Testis (tissue), 2 donors: ENCODE measurements at regions not wholly inside any gene's neighbourhood (a gene's known extent, or its start where the extent isn't known, plus 50 kb on each side); places are given as distances from the start of the nearest gene placed in this dataset.

ENCODE experiments used
- DNase-seq: peaks from one replicate; pipeline ENCODE4 v3.0.0-alpha.2; 2019
- H3K27ac ChIP-seq, 2 donors: fragments of 200-600 bp; sonication (generic); one replicate each; pipeline ENCODE4 v1.5.1; 2019
- H3K27me3 ChIP-seq: fragments of 200-600 bp; sonication (generic); one replicate; pipeline ENCODE4 v1.5.1; 2019
- H3K36me3 ChIP-seq: fragments of 200-600 bp; sonication (generic); one replicate; pipeline ENCODE4 v1.5.1; 2017; ENCODE audit warnings: low read depth; ENCODE audit errors: missing control alignments
- H3K4me1 ChIP-seq: fragments of 200-600 bp; sonication (generic); one replicate; pipeline ENCODE4 v1.5.1; 2019
- H3K4me3 ChIP-seq, 2 donors: fragments of 200-600 bp; sonication (generic); one replicate each; pipeline ENCODE4 v1.5.1; 2017 to 2019
- H3K9me3 ChIP-seq: fragments of 200-600 bp; sonication (generic); one replicate; pipeline ENCODE4 v1.5.1; 2017
- CTCF ChIP-seq, 3 experiments: fragments of 450-650 bp in 2 of 3; fragments of 200-600 bp in 1 of 3; sonication (generic) in 1 of 3; IDR thresholded peaks; one replicate each; pipeline ENCODE4 v1.5.1; 2016 to 2019; ENCODE audit warnings: antibody characterized with exemption in 3 of 3, mild to moderate bottlenecking in 2 of 3, moderate library complexity in 1 of 3
- POLR2A ChIP-seq: fragments of 450-650 bp; IDR thresholded peaks from one replicate; pipeline ENCODE4 v1.6.1; 2017; ENCODE audit warnings: antibody characterized with exemption, mild to moderate bottlenecking, moderate library complexity
- WGBS, 2 donors: methylation state at CpG; one replicate each; pipeline ENCODE4 v1.1.5; 2018; 5-methylcytosine and 5-hydroxymethylcytosine counted together
- intact Hi-C: fragments of 100-400 bp; cut with DNase I; formaldehyde crosslinking; loops from one replicate; pipeline ENCODE4 v1.15.1; 2023; ENCODE audit warnings: low total_unique reads

- no peak for DNase-seq
- Histone ChIP-seq H3K4me1 (no peaks in the 10 kb centered on the region), H3K36me3 (no peaks in the 10 kb centered on the region), H3K27ac (no peak overlapping the region), H3K4me3 (no peak overlapping the region), H3K27me3 (no peaks in the 10 kb centered on the region), H3K9me3 (no peaks in the 10 kb centered on the region)
- WGBS, 2 donors, result 95 to 100% methylated on average over 1 of the region's 1 CpG
- intact Hi-C loops, result no loop called here
- no peak for TF ChIP-seq POLR2A
- no peak for TF ChIP-seq CTCF (IDR thresholded peaks at IDR 0.05)
Observed at GRCh38 chr5:57651127-57651526, 168.5 kb upstream of the ACTBL2 start.

- TF ChIP-seq POLR2A, result no peak
- peak in 1 of 3 experiments; percentile 39 for TF ChIP-seq CTCF (IDR thresholded peaks at IDR 0.05)
- H3K27ac ChIP-seq, result no peak overlapping the region
- H3K27me3 ChIP-seq, result no peaks in the 10 kb centered on the region
- no peak overlapping the region for H3K4me3 ChIP-seq
- peak; percentile 20 for DNase-seq
- H3K9me3 ChIP-seq, result no peaks in the 10 kb centered on the region
- no peaks in the 10 kb centered on the region for H3K4me1 ChIP-seq
- intact Hi-C loops, result no loop called here
- 77 to 85% methylated on average over 5 to 6 of the region's 6 CpGs for whole genome bisulfite sequencing, 2 donors
- no peaks in the 10 kb centered on the region for H3K36me3 ChIP-seq
Observed at GRCh38 chr5:57650360-57651069, 167.9 kb upstream of the ACTBL2 start.

GRCh38 chr5:57642698-57643097 lies 160.1 kb upstream of the ACTBL2 start:
- WGBS, 2 donors, result 88 to 90% methylated on average over 2 of the region's 2 CpGs
- DNase-seq, result no peak
- intact Hi-C loops, result no loop called here
- TF ChIP-seq CTCF (IDR thresholded peaks at IDR 0.05) (no peak), POLR2A (no peak)
- Histone ChIP-seq H3K4me1 (no peaks in the 10 kb centered on the region), H3K27me3 (no peaks in the 10 kb centered on the region), H3K27ac (no peak overlapping the region), H3K9me3 (no peaks in the 10 kb centered on the region), H3K4me3 (no peak overlapping the region), H3K36me3 (no peaks in the 10 kb centered on the region)

GRCh38 chr5:57642066-57642465 lies 159.5 kb upstream of the ACTBL2 start:
- Histone ChIP-seq H3K9me3 (no peaks in the 10 kb centered on the region), H3K27ac (no peak overlapping the region), H3K4me3 (no peak overlapping the region), H3K27me3 (no peaks in the 10 kb centered on the region), H3K4me1 (no peaks in the 10 kb centered on the region), H3K36me3 (no peaks in the 10 kb centered on the region)
- no peak for DNase-seq
- WGBS, 2 donors, result 90 to 92% methylated on average over 4 of the region's 4 CpGs
- TF ChIP-seq POLR2A (no peak), CTCF (IDR thresholded peaks at IDR 0.05) (no peak)
- intact Hi-C loops, result no loop called here

- WGBS, 2 donors, result 90 to 91% methylated on average over 3 of the region's 3 CpGs
- no peaks in the 10 kb centered on the region for H3K27me3 ChIP-seq
- TF ChIP-seq CTCF (IDR thresholded peaks at IDR 0.05) (no peak), POLR2A (no peak)
- intact Hi-C loops, result no loop called here
- no peaks in the 10 kb centered on the region for H3K4me1 ChIP-seq
- H3K36me3 ChIP-seq, result no peaks in the 10 kb centered on the region
- H3K27ac ChIP-seq, result no peak overlapping the region
- no peaks in the 10 kb centered on the region for H3K9me3 ChIP-seq
- no peak overlapping the region for H3K4me3 ChIP-seq
- DNase-seq, result no peak
Observed at GRCh38 chr5:57635146-57635777, 152.7 kb upstream of the ACTBL2 start.
